UCSD-AML1 (cell line): ENCODE measurements at regions not wholly inside any gene's neighbourhood (a gene's known extent, or its start where the extent isn't known, plus 50 kb on each side); places are given as distances from the start of the nearest gene placed in this dataset.
"Not testable (repeated sequence)": the region's sequence is repeated elsewhere in the genome, so short reads cannot be mapped to it uniquely, and the experiment has no call there.

Experiments used
- DNase-seq: peaks from one replicate; lab custom pipeline; 2025; ENCODE audit not compliant: unreplicated experiment; lab: John Stamatoyannopoulos, UW

GRCh38 chr7:131803816-131804215 lies 247.4 kb upstream of the PODXL start:
- no peak for DNase-seq

GRCh38 chr7:131802195-131802864 lies 245.9 kb upstream of the PODXL start:
- DNase-seq = no peak

GRCh38 chr7:131800531-131800930 lies 244.1 kb upstream of the PODXL start:
- no peak for DNase-seq

- DNase-seq = no peak
Observed at GRCh38 chr7:131800008-131800407, 243.6 kb upstream of the PODXL start.

- no peak for DNase-seq
Observed at GRCh38 chr7:131797841-131798240, 241.4 kb upstream of the PODXL start.

GRCh38 chr7:131795400-131795799 lies 239.0 kb upstream of the PODXL start:
- no peak for DNase-seq

- no peak for DNase-seq
Observed at GRCh38 chr7:131792311-131792710, 235.9 kb upstream of the PODXL start.

GRCh38 chr7:131787101-131787500 lies 230.7 kb upstream of the PODXL start:
- DNase-seq = no peak

GRCh38 chr7:131786204-131786603 lies 229.8 kb upstream of the PODXL start:
- DNase-seq = no peak

- no peak for DNase-seq
Observed at GRCh38 chr7:131778601-131779000, 222.2 kb upstream of the PODXL start.

GRCh38 chr7:131774419-131775220 lies 218.2 kb upstream of the PODXL start:
- DNase-seq = no peak

- no peak for DNase-seq
Observed at GRCh38 chr7:131773413-131773812, 217.0 kb upstream of the PODXL start.

GRCh38 chr7:131769241-131769640 lies 212.8 kb upstream of the PODXL start:
- no peak for DNase-seq

- DNase-seq = no peak
Observed at GRCh38 chr7:131767591-131767990, 211.2 kb upstream of the PODXL start.

- DNase-seq = no peak
Observed at GRCh38 chr7:131765575-131765974, 209.1 kb upstream of the PODXL start.

GRCh38 chr7:131764143-131764775 lies 207.8 kb upstream of the PODXL start:
- DNase-seq = no peak

GRCh38 chr7:131762753-131763152 lies 206.3 kb upstream of the PODXL start:
- no peak for DNase-seq

- not testable (repeated sequence) for DNase-seq
Observed at GRCh38 chr7:131755801-131756200, 199.4 kb upstream of the PODXL start.

- no peak for DNase-seq
Observed at GRCh38 chr7:131753620-131754222, 197.3 kb upstream of the PODXL start.

- no peak for DNase-seq
Observed at GRCh38 chr7:131747658-131748232, 191.3 kb upstream of the PODXL start.
